Astrocyte of the spinal cord (primary cell): ENCODE measurements at regions not wholly inside any gene's neighbourhood (a gene's known extent, or its start where the extent isn't known, plus 50 kb on each side); places are given as distances from the start of the nearest gene placed in this dataset.

Experiments used
- DNase-seq: peaks from one replicate; pipeline ENCODE4 v3.0.0; 2011; ENCODE audit warnings: low read depth, low spot score
- H3K4me3 ChIP-seq: 2 replicates; pipeline ENCODE4 v1.5.1; 2011; ENCODE audit warnings: low read depth, mild to moderate bottlenecking, low read length, moderate library complexity
- in situ Hi-C: cut with HindIII; loops from 2 replicates; pipeline ENCODE4 v1.10.0; 2017; ENCODE audit warnings: low sequenced_read_pairs
- TF ChIP-seq, protein P1 (sequence below): IDR thresholded peaks from 2 replicates; pipeline ENCODE4 v1.5.1; 2012; ENCODE audit warnings: low read depth, mild to moderate bottlenecking, low read length, inconsistent platforms

DNA sequence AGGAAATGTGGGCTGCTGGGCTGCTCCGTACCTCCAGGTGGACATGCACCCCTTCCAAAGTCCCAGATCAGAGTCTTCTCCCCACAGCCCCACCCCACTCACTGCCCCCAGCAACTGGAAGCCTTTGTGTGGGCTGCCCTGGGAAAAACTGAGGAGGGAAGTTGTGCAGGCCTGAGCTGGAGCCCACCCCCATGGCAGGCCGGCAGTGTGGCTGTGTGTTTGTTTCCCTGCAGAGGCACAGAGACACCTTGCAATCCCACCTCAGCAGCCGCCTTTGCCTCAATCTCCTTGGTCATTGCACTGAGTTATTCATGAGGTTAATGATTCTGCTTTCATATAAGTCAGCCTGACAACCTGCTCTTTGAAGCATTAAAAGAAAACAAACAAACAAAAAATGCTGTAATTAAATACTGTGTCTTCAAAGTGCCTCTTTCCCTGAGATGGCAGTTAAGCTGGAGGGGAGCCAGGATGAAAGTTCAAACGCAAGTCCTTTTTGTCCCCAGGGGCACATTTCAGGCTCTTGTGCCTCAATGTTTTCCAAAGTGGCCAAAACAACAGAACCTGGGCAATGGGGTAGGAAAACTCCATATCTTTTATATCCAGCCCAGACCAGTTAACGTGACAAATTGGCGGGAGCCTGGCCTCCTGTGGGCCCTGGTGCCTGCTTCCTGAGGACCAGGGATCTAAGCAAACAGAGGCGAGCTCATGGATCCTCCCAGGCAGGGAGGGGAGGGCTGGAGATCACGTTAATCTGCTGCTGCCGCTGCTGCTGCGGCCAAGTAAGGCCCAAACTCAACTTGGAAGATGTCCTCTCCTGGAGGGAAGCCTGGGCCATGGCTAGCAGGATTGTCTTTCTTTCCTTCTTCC is 51.9 kb upstream of the TSPAN11 start:
- DNase-seq: no peak
- H3K4me3 ChIP-seq: no peak overlapping the region
- TF ChIP-seq, protein P1, sequence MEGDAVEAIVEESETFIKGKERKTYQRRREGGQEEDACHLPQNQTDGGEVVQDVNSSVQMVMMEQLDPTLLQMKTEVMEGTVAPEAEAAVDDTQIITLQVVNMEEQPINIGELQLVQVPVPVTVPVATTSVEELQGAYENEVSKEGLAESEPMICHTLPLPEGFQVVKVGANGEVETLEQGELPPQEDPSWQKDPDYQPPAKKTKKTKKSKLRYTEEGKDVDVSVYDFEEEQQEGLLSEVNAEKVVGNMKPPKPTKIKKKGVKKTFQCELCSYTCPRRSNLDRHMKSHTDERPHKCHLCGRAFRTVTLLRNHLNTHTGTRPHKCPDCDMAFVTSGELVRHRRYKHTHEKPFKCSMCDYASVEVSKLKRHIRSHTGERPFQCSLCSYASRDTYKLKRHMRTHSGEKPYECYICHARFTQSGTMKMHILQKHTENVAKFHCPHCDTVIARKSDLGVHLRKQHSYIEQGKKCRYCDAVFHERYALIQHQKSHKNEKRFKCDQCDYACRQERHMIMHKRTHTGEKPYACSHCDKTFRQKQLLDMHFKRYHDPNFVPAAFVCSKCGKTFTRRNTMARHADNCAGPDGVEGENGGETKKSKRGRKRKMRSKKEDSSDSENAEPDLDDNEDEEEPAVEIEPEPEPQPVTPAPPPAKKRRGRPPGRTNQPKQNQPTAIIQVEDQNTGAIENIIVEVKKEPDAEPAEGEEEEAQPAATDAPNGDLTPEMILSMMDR: no peak
- in situ Hi-C loops: no loop called here

DNA sequence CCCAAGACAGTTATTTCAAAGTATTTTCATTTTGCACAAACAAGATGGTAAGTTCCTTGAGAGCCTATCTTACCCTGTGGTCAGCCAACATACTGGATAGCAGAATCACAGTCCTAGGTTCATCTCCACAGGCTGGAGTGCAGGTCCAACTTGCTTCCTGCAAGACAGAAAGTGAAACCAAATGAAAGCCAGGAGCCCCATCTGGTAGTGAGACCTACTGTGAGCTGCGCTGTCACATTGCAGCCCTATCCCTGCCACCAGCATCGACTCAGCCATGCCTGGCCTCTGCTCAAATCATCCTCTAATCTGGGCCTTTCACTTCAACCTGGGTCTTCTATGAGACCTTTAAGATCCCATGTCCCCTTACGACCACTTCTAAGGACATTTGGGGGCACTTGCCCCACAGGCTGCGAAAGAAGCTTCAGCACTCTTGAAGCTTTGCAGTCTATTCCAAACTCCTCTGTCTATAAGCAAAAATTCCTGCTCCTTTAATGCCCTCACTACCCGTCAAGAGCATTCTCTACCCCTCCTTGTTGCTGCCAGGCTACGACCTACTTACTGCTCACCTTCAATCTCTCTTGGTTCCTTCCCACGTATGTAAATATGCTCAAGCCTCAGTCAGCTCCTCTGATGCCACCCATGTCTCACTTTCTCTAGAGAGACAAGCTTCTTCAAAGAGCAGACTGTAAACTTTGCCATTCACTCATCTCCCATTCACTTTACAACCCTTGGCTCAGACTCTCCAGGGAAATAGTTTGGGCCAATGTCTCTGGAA is 55.9 kb upstream of the TSPAN11 start:
- TF ChIP-seq, protein P1: no peak
- DNase-seq: no peak
- in situ Hi-C loops: no loop called here
- H3K4me3 ChIP-seq: no peak overlapping the region

DNA sequence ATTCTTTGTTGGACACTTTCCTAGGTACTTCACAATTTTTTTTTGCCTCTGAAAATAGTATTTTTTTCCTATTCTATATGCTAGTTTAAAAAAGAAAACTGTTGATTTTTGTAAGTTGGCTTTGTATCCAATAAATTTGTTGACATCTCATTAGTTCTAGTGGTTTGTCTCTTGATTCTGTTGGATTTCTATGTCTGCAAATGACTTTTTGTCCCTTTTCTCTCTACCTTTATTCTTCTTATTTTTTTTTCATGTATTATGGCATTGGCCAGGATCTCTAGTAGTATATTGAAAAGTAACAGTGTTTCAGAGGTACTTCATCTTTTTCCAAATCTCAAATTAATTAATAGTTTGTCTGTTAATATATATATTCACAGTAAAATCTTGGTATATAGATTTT is 59.1 kb upstream of the TSPAN11 start:
- in situ Hi-C loops: no loop called here
- DNase-seq: no peak
- TF ChIP-seq, protein P1: no peak
- no peak overlapping the region for H3K4me3 ChIP-seq

DNA sequence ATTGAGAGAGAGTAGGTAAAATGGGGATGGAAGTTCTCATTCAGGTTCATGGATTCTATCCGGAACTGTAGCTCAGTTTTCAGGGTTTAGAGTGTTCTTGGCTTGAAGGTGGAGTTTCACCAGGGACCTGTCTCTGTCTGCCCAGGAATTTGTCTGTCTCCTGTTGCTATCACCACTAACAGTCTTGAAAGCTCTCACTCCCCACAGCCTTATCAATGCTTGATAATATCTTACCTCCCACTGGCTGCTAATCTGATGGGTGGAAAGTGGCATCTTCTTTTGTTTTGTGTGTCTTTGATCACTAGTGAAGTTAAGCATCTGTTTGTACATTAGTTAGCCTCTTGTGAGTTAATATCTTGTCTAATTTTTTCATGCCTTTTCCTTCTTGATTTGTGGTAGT is 60.3 kb upstream of the TSPAN11 start:
- no peak overlapping the region for H3K4me3 ChIP-seq
- TF ChIP-seq, protein P1: no peak
- DNase-seq: no peak
- in situ Hi-C loops: no loop called here

DNA sequence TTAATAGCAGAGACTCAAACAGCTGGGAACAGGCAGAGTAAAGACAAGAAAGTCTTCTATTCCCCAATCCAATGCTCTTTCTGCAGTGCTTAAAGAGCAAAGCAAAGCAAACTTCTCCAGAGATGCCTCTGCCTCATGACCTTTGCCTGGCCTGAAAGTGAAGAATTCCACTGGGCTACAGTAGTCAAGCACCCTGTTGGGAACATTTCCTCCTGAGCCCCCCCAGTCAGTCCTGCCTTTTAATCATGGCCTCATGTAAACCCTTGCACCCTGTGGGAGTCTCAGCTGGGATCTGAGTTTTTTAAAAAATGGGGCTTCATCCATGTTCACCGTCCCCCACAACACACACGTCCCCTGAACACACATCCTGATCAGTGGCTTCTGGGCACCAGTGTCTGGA is 62.7 kb upstream of the TSPAN11 start:
- TF ChIP-seq, protein P1: no peak
- peak; percentile 22 for DNase-seq
- in situ Hi-C loops: no loop called here
- no peak overlapping the region for H3K4me3 ChIP-seq

DNA sequence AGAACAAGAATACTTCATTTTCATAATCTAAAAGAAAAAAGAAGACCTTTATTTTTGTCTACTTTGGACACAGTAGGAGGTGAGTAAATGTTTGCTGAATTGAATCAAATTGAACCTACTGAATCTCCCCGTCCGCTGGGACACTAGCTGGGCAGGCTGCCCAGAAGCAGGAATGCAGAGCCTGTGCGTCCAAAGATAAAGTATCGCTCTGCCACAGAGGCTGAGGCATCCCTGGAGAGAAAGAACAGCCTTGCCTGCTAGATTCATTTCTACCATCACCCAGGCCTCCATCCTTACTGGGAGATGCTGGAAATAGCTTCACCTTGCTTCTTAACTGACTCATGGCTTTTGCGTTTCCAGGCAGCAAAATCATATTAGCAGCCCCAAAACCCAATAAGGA is 64.1 kb upstream of the TSPAN11 start:
- in situ Hi-C loops: no loop called here
- TF ChIP-seq, protein P1: no peak
- H3K4me3 ChIP-seq: no peak overlapping the region
- DNase-seq: peak; percentile 77
